Naive thymus-derived CD4-positive, alpha-beta T cell (primary cell): ENCODE measurements at regions not wholly inside any gene's neighbourhood (a gene's known extent, or its start where the extent isn't known, plus 50 kb on each side); places are given as distances from the start of the nearest gene placed in this dataset.

ENCODE experiments used
- ATAC-seq: fragments of 150-1000 bp; cut with Tn5 transposase; 2 replicates; pipeline ENCODE4 v1.10.0; 2021; ENCODE audit warnings: mild to moderate bottlenecking, moderate library complexity
- CTCF ChIA-PET: fragments of 350-600 bp; sonication (Branson Sonifier 250); formaldehyde crosslinking; loops from one replicate; lab custom pipeline; 2021; ENCODE audit warnings: antibody characterized with exemption; lab: Charles Lee
- POLR2A ChIA-PET: fragments of 350-600 bp; sonication (Branson Sonifier 250); formaldehyde crosslinking; loops from one replicate; lab custom pipeline; 2021; ENCODE audit warnings: antibody characterized with exemption, inconsistent platforms; lab: Charles Lee
- DNase-seq, 9 donors: peaks; one replicate each; pipeline versions ENCODE4 v3.0.0 to v3.0.0-alpha.2; 2020 to 2022; ENCODE audit warnings: mixed read lengths in 1 of 9
- H3K27ac ChIP-seq: one replicate; pipeline ENCODE4 v1.7.0; 2013; ENCODE audit warnings: mild to moderate bottlenecking, low read depth, low read length, moderate library complexity
- H3K27me3 ChIP-seq, 2 donors: one replicate each; pipeline ENCODE4 v1.7.0; 2013; ENCODE audit warnings: low read length in 2 of 2, mild to moderate bottlenecking in 2 of 2, moderate library complexity in 2 of 2; ENCODE audit not compliant: control insufficient read depth in 2 of 2, insufficient read depth in 2 of 2
- H3K36me3 ChIP-seq, 3 experiments: 1 replicate in 2 of 3; 2 replicates in 1 of 3; pipeline ENCODE4 v1.7.0; 2013; ENCODE audit warnings: low read length in 3 of 3, mild to moderate bottlenecking in 3 of 3, moderate library complexity in 1 of 3; ENCODE audit not compliant: insufficient read depth in 3 of 3, control insufficient read depth in 2 of 3
- H3K4me1 ChIP-seq, 2 donors: one replicate each; pipeline ENCODE4 v1.7.0; 2013; ENCODE audit warnings: low read length in 2 of 2, mild to moderate bottlenecking in 2 of 2, moderate library complexity in 1 of 2; ENCODE audit not compliant: control insufficient read depth in 2 of 2, insufficient read depth in 2 of 2
- H3K4me3 ChIP-seq: 2 replicates; pipeline ENCODE4 v1.7.0; 2013; ENCODE audit warnings: mild to moderate bottlenecking, low read length
- H3K9me3 ChIP-seq, 3 experiments: 1 replicate in 2 of 3; 2 replicates in 1 of 3; pipeline ENCODE4 v1.7.0; 2013; ENCODE audit warnings: low read length in 3 of 3; ENCODE audit not compliant: control insufficient read depth in 2 of 3
- H3K27ac Mint-ChIP-seq, 9 donors: one replicate each; pipeline ENCODE4 v1.8.0; 2020 to 2022; ENCODE audit warnings: mixed read lengths in 9 of 9, mild to moderate bottlenecking in 8 of 9, moderate library complexity in 5 of 9, inconsistent platforms in 2 of 9
- H3K27me3 Mint-ChIP-seq, 5 donors: one replicate each; pipeline ENCODE4 v1.8.0; 2021 to 2022; ENCODE audit warnings: mixed read lengths in 5 of 5, mild to moderate bottlenecking in 1 of 5
- H3K36me3 Mint-ChIP-seq, 5 donors: one replicate each; pipeline ENCODE4 v1.8.0; 2020 to 2022; ENCODE audit warnings: mixed read lengths in 5 of 5, mild to moderate bottlenecking in 3 of 5, inconsistent platforms in 1 of 5
- H3K4me1 Mint-ChIP-seq, 7 donors: one replicate each; pipeline ENCODE4 v1.8.0; 2020 to 2022; ENCODE audit warnings: mixed read lengths in 7 of 7, mild to moderate bottlenecking in 3 of 7, inconsistent platforms in 1 of 7
- H3K4me3 Mint-ChIP-seq, 10 donors: one replicate each; pipeline ENCODE4 v1.8.0; 2020 to 2022; ENCODE audit warnings: mild to moderate bottlenecking in 10 of 10, mixed read lengths in 10 of 10, moderate library complexity in 6 of 10, inconsistent platforms in 2 of 10
- H3K9me3 Mint-ChIP-seq, 11 donors: one replicate each; pipeline ENCODE4 v1.8.0; 2020 to 2022; ENCODE audit warnings: mixed read lengths in 11 of 11, mild to moderate bottlenecking in 4 of 11, inconsistent platforms in 1 of 11, moderate library complexity in 1 of 11
- intact Hi-C, 2 donors: fragments of 100-400 bp; cut with micrococcal nuclease; formaldehyde crosslinking; loops; one replicate each; pipeline ENCODE4 v1.15.1; 2023

DNA sequence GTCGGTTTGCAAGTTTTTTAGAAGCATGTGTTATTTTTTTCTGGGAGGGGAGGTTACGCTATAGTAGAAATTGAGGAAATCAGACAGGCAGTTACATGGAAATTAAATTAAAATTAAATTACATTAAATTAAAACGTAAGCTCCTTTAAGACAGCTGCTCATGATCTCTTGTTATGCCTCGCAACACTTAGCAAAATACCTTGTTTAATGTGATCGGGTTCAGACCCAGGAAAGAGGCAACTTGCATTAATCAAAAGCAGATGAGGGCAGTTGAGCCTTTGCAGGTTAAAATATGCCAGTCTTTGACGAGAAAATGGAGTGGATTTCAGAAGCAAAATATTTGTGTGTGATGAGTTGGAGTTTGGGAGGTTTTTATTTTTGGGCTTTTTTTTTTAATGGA is 651.8 kb downstream of the INHBA start:
- Histone ChIP-seq H3K9me3 (no peaks in the 10 kb centered on the region), H3K27me3 (no peaks in the 10 kb centered on the region), H3K36me3 (no peaks in the 10 kb centered on the region), H3K4me1 (no peaks in the 10 kb centered on the region), H3K4me3 (no peak overlapping the region), H3K27ac (no peak overlapping the region)
- POLR2A ChIA-PET, result no interaction called here
- peaks cover 0 to 1% (median 0%) of the 10 kb centered on the region in 7 donors for H3K4me1 Mint-ChIP-seq
- ATAC-seq, result no peak
- no peaks in the 10 kb centered on the region for H3K27me3 Mint-ChIP-seq
- no peak overlapping the region for H3K27ac Mint-ChIP-seq
- CTCF ChIA-PET, result no interaction called here
- H3K9me3 Mint-ChIP-seq, result peaks cover 0 to 7% (median 2%) of the 10 kb centered on the region in 11 donors
- intact Hi-C loops, result no loop called here
- no peaks in the 10 kb centered on the region for H3K36me3 Mint-ChIP-seq
- H3K4me3 Mint-ChIP-seq, result no peak overlapping the region
- DNase-seq, result no peak

DNA sequence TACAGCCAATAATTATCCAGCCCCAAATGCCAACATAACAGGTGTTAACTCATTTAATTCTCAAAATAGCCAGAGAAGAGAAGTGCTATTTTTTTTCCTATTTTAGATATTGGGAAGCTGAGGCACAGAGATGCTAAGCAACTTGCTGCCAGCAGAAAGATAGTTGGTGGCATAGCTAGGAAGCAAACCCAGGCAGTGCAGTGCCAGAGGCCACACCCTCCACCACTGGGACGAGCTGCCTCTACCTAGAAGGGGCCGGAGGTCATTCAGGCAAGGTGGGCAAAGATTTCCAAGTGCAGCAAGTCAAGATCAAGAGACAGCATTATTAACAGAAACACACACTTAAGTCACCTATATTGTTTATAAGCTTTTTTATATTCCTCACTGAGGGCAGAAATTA is 654.1 kb downstream of the INHBA start:
- H3K4me1 Mint-ChIP-seq, result peaks cover 0 to 1% (median 0%) of the 10 kb centered on the region in 7 donors
- CTCF ChIA-PET, result no interaction called here
- H3K27me3 Mint-ChIP-seq, result no peaks in the 10 kb centered on the region
- no peak overlapping the region for H3K4me3 ChIP-seq
- ATAC-seq (no peak), DNase-seq (no peak)
- H3K4me3 Mint-ChIP-seq, result no peak overlapping the region
- no peaks in the 10 kb centered on the region for H3K9me3 ChIP-seq
- intact Hi-C loops, result no loop called here
- H3K27ac ChIP-seq, result no peak overlapping the region
- H3K27ac Mint-ChIP-seq, result no peak overlapping the region
- no peaks in the 10 kb centered on the region for H3K36me3 ChIP-seq
- H3K27me3 ChIP-seq, result no peaks in the 10 kb centered on the region
- POLR2A ChIA-PET, result no interaction called here
- no peaks in the 10 kb centered on the region for H3K36me3 Mint-ChIP-seq
- no peaks in the 10 kb centered on the region for H3K4me1 ChIP-seq
- H3K9me3 Mint-ChIP-seq, result peaks cover 0 to 14% (median 2%) of the 10 kb centered on the region in 11 donors

DNA sequence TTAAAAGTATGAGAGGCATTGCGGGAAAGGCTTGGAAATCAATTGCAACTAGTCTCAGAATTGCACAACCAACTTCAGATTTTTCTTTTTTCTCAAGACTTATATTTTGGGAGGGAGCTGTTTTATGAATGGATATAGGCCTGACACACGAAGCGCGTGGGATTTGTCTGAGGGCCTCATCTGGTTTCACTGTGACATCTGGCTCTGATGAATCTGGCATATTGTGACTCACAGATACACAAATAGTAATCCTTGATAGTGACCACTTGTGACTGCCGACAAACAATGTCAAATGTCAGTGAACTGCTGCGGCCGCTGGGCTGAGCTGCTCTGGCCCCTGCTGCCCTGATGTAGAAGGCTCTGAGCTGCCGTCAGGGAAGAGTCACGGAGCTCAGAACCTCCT is 655.1 kb downstream of the INHBA start:
- DNase-seq (no peak), ATAC-seq (no peak)
- no peaks in the 10 kb centered on the region for H3K27me3 Mint-ChIP-seq
- no peak overlapping the region for H3K27ac ChIP-seq
- peaks cover 0 to 17% (median 4%) of the 10 kb centered on the region in 11 donors for H3K9me3 Mint-ChIP-seq
- ChIA-PET CTCF (no interaction called here), POLR2A (no interaction called here)
- H3K27ac Mint-ChIP-seq, result no peak overlapping the region
- H3K4me3 Mint-ChIP-seq, result no peak overlapping the region
- H3K4me1 ChIP-seq, result no peaks in the 10 kb centered on the region
- H3K4me3 ChIP-seq, result no peak overlapping the region
- no peaks in the 10 kb centered on the region for H3K4me1 Mint-ChIP-seq
- H3K9me3 ChIP-seq, result no peaks in the 10 kb centered on the region
- H3K36me3 Mint-ChIP-seq, result no peaks in the 10 kb centered on the region
- intact Hi-C loops, result no loop called here
- H3K36me3 ChIP-seq, result no peaks in the 10 kb centered on the region
- H3K27me3 ChIP-seq, result no peaks in the 10 kb centered on the region

DNA sequence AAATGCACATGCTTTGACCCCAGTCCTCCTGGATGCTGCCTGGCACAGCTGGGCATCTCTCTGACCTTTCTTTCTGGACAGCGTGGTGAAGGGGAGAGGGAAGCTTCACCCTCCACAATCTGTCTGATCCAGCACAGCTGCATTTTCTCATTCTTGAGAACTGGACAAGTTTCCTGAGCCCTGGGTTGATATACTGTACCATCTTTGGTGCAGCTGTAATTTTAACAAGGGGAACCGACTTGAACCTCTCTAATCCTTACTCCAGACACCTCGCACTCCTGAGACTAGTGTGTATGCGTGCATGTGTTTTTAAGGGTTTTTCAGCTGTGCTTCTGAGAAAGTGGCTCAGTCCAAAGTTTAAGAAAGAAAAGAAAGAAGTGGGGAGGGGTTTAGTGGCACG is 655.7 kb downstream of the INHBA start:
- DNase-seq (no peak), ATAC-seq (no peak)
- intact Hi-C loops, result no loop called here
- no peaks in the 10 kb centered on the region for H3K4me1 ChIP-seq
- Mint-ChIP-seq H3K4me1 (no peaks in the 10 kb centered on the region), H3K27me3 (no peaks in the 10 kb centered on the region), H3K4me3 (no peak overlapping the region), H3K9me3 (peaks cover 0 to 17% (median 4%) of the 10 kb centered on the region in 11 donors), H3K36me3 (no peaks in the 10 kb centered on the region), H3K27ac (no peak overlapping the region)
- no peak overlapping the region for H3K27ac ChIP-seq
- ChIA-PET CTCF (no interaction called here), POLR2A (no interaction called here)
- H3K4me3 ChIP-seq, result no peak overlapping the region
- no peaks in the 10 kb centered on the region for H3K27me3 ChIP-seq
- no peaks in the 10 kb centered on the region for H3K9me3 ChIP-seq
- no peaks in the 10 kb centered on the region for H3K36me3 ChIP-seq

DNA sequence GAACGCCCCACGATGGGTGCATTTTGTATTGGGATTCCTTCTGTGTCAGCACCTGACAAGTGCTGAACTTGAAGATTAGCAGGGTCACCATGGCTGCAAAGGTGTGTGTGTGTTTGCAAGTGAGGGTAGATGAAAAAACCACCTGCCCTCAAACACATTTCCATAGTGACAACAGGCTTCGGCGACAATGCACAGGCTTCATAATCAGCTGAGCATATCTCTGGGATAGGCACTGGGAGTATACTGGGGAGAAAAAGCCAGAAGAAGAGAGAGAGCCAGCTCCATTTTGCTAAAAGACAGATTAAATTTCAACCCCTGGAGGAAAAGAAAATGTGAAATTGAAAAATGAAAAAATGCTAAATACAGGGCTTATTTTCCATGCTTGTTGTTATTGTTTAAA is 656.1 kb downstream of the INHBA start:
- H3K4me1 ChIP-seq, result no peaks in the 10 kb centered on the region
- Mint-ChIP-seq H3K27me3 (no peaks in the 10 kb centered on the region), H3K9me3 (peaks cover 0 to 14% (median 4%) of the 10 kb centered on the region in 11 donors), H3K27ac (no peak overlapping the region), H3K36me3 (no peaks in the 10 kb centered on the region), H3K4me3 (no peak overlapping the region), H3K4me1 (no peaks in the 10 kb centered on the region)
- H3K9me3 ChIP-seq, result no peaks in the 10 kb centered on the region
- intact Hi-C loops, result no loop called here
- POLR2A ChIA-PET, result no interaction called here
- CTCF ChIA-PET, result no interaction called here
- no peaks in the 10 kb centered on the region for H3K27me3 ChIP-seq
- H3K4me3 ChIP-seq, result no peak overlapping the region
- H3K27ac ChIP-seq, result no peak overlapping the region
- DNase-seq (no peak), ATAC-seq (no peak)
- no peaks in the 10 kb centered on the region for H3K36me3 ChIP-seq

DNA sequence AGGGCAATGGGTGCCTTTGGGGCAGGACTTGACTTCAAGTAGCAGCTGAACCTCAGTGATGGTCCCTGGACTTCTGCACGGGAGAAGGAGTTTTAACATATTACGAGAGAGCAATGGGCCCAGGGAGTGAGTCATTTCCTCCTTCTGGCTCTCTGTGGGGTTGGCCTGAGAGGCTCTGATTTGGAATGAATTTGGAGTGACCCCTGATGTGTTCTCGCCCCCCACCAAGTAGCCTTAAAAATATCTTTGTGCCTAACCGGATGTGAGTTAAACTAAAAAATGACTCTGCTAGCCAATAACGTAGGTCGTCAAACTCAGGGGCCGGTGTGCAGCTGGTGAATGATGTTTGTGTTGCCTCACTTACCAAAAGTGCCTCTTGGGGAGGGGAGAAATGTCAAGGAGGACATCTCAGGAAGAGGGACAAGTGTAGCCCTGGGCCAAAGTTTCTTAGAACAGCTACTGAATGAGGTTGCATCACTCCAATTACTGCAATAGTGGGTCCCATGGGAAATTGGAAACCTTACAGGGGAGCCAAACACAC is 656.6 kb downstream of the INHBA start:
- DNase-seq (no peak), ATAC-seq (no peak)
- H3K4me3 ChIP-seq, result no peak overlapping the region
- Mint-ChIP-seq H3K27me3 (no peaks in the 10 kb centered on the region), H3K36me3 (no peaks in the 10 kb centered on the region), H3K4me1 (no peaks in the 10 kb centered on the region), H3K4me3 (no peak overlapping the region), H3K27ac (no peak overlapping the region), H3K9me3 (peaks cover 0 to 14% (median 4%) of the 10 kb centered on the region in 11 donors)
- no peaks in the 10 kb centered on the region for H3K9me3 ChIP-seq
- no peak overlapping the region for H3K27ac ChIP-seq
- no peaks in the 10 kb centered on the region for H3K27me3 ChIP-seq
- ChIA-PET CTCF (no interaction called here), POLR2A (no interaction called here)
- no peaks in the 10 kb centered on the region for H3K4me1 ChIP-seq
- H3K36me3 ChIP-seq, result no peaks in the 10 kb centered on the region
- intact Hi-C loops, result no loop called here

DNA sequence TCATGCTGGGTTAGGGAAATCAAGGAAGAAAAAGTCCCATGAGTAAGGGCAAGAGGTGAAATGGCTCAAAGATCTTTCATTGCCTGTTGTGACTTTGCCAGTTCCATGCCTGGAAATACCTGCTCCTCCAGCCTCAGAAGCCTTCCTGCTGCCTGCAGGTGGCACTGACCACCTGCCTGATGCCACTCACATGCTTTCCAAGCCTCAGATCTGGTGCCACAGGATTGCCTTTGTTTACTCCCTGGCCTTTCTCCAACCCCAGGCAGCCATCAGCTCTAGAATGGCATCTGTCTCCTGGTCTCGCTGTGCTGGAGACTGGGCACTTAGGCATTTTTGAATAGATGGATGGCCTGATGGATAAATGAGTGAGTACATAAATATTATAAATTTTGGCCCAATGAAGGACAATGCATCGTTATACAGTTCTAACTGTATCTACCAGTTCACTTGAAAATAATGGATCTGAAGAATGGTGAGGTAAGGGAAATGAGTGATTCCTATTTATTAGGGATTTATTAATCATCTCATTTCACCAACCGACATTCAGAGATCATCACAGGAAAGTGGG is 657.2 kb downstream of the INHBA start:
- ChIA-PET POLR2A (no interaction called here), CTCF (no interaction called here)
- peaks cover 0 to 13% (median 4%) of the 10 kb centered on the region in 11 donors for H3K9me3 Mint-ChIP-seq
- DNase-seq (no peak), ATAC-seq (no peak)
- H3K4me3 Mint-ChIP-seq, result no peak overlapping the region
- intact Hi-C loops, result no loop called here
- H3K4me1 Mint-ChIP-seq, result no peaks in the 10 kb centered on the region
- Histone ChIP-seq H3K36me3 (no peaks in the 10 kb centered on the region), H3K9me3 (no peaks in the 10 kb centered on the region), H3K27ac (no peak overlapping the region), H3K4me3 (no peak overlapping the region), H3K4me1 (no peaks in the 10 kb centered on the region), H3K27me3 (no peaks in the 10 kb centered on the region)
- H3K27me3 Mint-ChIP-seq, result no peaks in the 10 kb centered on the region
- H3K27ac Mint-ChIP-seq, result no peak overlapping the region
- no peaks in the 10 kb centered on the region for H3K36me3 Mint-ChIP-seq
